Lung (tissue), 11 donors: ENCODE measurements at regions not wholly inside any gene's neighbourhood (a gene's known extent, or its start where the extent isn't known, plus 50 kb on each side); places are given as distances from the start of the nearest gene placed in this dataset.
"Not testable (repeated sequence)": the region's sequence is repeated elsewhere in the genome, so short reads cannot be mapped to it uniquely, and the experiment has no call there.

Experiments used
- ATAC-seq: fragments of 200-7000 bp; cut with Tn5 transposase; one replicate; pipeline ENCODE4 v1.9.1; 2020; ENCODE audit warnings: moderate number of reproducible peaks; ENCODE audit not compliant: insufficient read depth, low FRiP score
- DNase-seq, 3 donors: peaks; one replicate each; pipeline ENCODE4 v3.0.0-alpha.2; 2013 to 2017
- H3K27ac ChIP-seq, 2 donors: one replicate each; pipeline ENCODE4 v1.5.1; 2013; ENCODE audit warnings: mild to moderate bottlenecking in 2 of 2, moderate library complexity in 2 of 2, control low read depth in 1 of 2, inconsistent platforms in 1 of 2, low read depth in 1 of 2, low read length in 1 of 2
- H3K27me3 ChIP-seq, 3 donors: one replicate each; pipeline ENCODE4 v1.5.1; 2013; ENCODE audit warnings: low read length in 2 of 3; ENCODE audit not compliant: control insufficient read depth in 3 of 3, insufficient read depth in 3 of 3
- H3K36me3 ChIP-seq, 4 donors: one replicate each; pipeline ENCODE4 v1.5.1; 2013; ENCODE audit warnings: low read length in 4 of 4, mild to moderate bottlenecking in 1 of 4, moderate library complexity in 1 of 4; ENCODE audit not compliant: control insufficient read depth in 4 of 4, insufficient read depth in 4 of 4
- H3K4me1 ChIP-seq, 5 donors: one replicate each; pipeline ENCODE4 v1.5.1; 2013; ENCODE audit warnings: low read length in 5 of 5, mild to moderate bottlenecking in 2 of 5, moderate library complexity in 1 of 5; ENCODE audit not compliant: control insufficient read depth in 5 of 5, insufficient read depth in 5 of 5
- H3K4me3 ChIP-seq: one replicate; pipeline ENCODE4 v1.5.1; 2013; ENCODE audit warnings: mild to moderate bottlenecking, control low read depth, moderate library complexity
- H3K9ac ChIP-seq, 2 donors: one replicate each; pipeline ENCODE4 v1.5.1; 2013; ENCODE audit warnings: low read length in 2 of 2, control low read depth in 1 of 2; ENCODE audit not compliant: insufficient read depth in 1 of 2
- H3K9me3 ChIP-seq, 4 donors: one replicate each; pipeline ENCODE4 v1.5.1; 2013; ENCODE audit warnings: low read length in 3 of 4, mild to moderate bottlenecking in 1 of 4, moderate library complexity in 1 of 4; ENCODE audit not compliant: control insufficient read depth in 4 of 4, insufficient read depth in 3 of 4
- WGBS, 2 donors: extraction: QIAGEN DNeasy Blood & Tissue Kit; methylation state at CpG; one replicate each; pipeline ENCODE4 v1.1.7; 2013; 5-methylcytosine and 5-hydroxymethylcytosine counted together
- TF ChIP-seq, protein P1 (sequence below): IDR thresholded peaks from 2 replicates; pipeline ENCODE4 v1.5.1; 2012; ENCODE audit warnings: mild to moderate bottlenecking; ENCODE audit errors: control extremely low read depth, extremely low read depth
- donor health status: control.
- donor health status: control.
- donor health status: Bipolar disorder and iron deficiency.
- donor health status: healthy.
- donor health status: DM: yes; HTN: yes; CAD: no.

DNA sequence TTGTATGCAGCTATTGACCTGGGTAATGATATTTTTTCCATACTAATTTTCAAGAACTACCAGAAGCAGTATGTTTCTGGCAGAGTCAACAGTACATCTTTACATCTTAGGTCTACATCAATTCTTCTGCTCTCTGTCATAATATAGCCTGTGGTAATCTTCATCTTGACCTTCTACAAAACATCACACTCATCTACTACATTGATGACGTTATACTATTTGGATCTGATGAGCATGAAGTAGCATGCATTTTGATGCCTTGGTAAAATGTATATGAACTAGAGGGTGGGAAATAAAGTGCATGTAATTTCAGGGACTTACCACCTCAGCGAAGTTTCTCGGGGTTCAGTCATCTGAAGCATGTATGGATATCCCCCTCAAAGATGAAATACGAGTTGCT is 629.7 kb upstream of the SGCD start:
- TF ChIP-seq, protein P1, sequence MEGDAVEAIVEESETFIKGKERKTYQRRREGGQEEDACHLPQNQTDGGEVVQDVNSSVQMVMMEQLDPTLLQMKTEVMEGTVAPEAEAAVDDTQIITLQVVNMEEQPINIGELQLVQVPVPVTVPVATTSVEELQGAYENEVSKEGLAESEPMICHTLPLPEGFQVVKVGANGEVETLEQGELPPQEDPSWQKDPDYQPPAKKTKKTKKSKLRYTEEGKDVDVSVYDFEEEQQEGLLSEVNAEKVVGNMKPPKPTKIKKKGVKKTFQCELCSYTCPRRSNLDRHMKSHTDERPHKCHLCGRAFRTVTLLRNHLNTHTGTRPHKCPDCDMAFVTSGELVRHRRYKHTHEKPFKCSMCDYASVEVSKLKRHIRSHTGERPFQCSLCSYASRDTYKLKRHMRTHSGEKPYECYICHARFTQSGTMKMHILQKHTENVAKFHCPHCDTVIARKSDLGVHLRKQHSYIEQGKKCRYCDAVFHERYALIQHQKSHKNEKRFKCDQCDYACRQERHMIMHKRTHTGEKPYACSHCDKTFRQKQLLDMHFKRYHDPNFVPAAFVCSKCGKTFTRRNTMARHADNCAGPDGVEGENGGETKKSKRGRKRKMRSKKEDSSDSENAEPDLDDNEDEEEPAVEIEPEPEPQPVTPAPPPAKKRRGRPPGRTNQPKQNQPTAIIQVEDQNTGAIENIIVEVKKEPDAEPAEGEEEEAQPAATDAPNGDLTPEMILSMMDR, result no peak
- no peak overlapping the region for H3K9ac ChIP-seq
- DNase-seq, result no peak
- no peaks in the 10 kb centered on the region for H3K36me3 ChIP-seq
- no peaks in the 10 kb centered on the region for H3K27me3 ChIP-seq
- no peak overlapping the region for H3K4me3 ChIP-seq
- WGBS, 2 donors, result 79% methylated on average over 4 of the region's 4 CpGs
- no peaks in the 10 kb centered on the region for H3K4me1 ChIP-seq
- H3K27ac ChIP-seq, result no peak overlapping the region
- peaks cover 0 to 4% (median 2%) of the 10 kb centered on the region in 4 donors for H3K9me3 ChIP-seq
- no peak for ATAC-seq

DNA sequence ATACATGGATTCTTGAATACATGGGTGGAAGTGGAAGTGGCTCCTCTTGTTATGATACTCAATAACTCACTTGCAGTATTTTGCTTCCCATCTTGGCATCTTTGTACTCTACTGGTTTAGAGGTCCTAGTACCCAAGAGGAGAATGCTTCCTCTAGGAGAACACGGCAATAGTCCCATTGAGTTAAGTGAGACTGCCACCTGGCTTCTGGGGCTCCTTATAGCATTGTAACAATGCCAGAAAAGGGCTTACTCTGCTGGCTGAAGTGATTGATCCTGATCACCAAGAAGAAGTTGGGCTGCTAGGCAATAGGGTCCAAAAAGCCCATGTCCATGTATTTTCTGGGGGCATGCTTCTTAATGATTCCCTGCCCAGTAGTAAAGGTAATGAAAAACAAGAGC is 627.6 kb upstream of the SGCD start:
- TF ChIP-seq, protein P1, result no peak

DNA sequence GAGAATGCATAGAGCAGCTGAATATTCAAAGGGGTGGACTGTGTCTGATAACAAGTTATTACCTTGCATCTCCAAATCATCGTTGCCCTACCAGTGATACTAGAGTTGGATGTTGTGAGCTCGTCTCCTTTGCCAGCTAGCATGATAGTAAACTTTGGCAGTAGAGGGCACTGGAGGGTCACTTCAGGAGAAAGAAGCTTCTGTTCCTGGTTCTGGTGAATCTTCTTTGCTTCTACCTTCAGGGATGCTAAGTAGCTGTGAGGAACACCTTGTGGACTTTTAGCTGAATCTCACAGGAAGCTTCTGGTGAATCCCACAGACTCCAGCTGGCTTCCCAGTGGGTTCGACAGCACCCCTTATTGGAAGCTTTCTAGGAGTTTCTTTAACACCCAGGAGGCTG is 626.6 kb upstream of the SGCD start:
- no peak for DNase-seq
- no peak overlapping the region for H3K4me3 ChIP-seq
- no peaks in the 10 kb centered on the region for H3K27me3 ChIP-seq
- no peak overlapping the region for H3K27ac ChIP-seq
- WGBS, 2 donors, result 45 to 49% methylated on average over 3 of the region's 3 CpGs
- TF ChIP-seq, protein P1, result no peak
- no peaks in the 10 kb centered on the region for H3K4me1 ChIP-seq
- ATAC-seq, result no peak
- peaks cover 0 to 4% (median 0%) of the 10 kb centered on the region in 4 donors for H3K9me3 ChIP-seq
- H3K36me3 ChIP-seq, result no peaks in the 10 kb centered on the region
- H3K9ac ChIP-seq, result no peak overlapping the region

More for the DNA sequence above, 627.6 kb upstream of the SGCD start:
- H3K4me3 ChIP-seq, result no peak overlapping the region
- DNase-seq, result no peak
- no peak overlapping the region for H3K27ac ChIP-seq
- H3K36me3 ChIP-seq, result no peaks in the 10 kb centered on the region
- ATAC-seq, result no peak
- H3K9ac ChIP-seq, result no peak overlapping the region
- WGBS, 2 donors, result 71 to 72% methylated on average over 1 of the region's 1 CpG
- H3K27me3 ChIP-seq, result no peaks in the 10 kb centered on the region
- no peaks in the 10 kb centered on the region for H3K4me1 ChIP-seq
- peaks cover 0 to 4% (median 2%) of the 10 kb centered on the region in 4 donors for H3K9me3 ChIP-seq

DNA sequence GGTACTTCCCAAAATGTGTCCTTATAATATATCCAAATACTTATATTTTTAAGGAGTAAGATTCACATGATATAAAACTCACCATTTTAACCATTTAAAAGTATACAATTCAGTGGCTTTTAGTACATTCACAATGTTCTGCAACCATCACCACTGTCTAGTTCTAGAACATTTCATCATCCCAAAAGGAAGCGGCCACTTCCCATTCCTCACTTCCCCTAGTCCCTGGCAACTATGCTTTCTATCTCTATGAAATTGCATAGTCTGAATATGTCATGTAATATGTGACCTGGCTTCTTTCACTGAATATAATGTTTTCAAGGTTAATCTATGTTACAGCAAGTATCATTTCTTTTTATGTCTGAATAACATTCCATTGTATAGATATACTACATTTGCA is 615.1 kb upstream of the SGCD start:
- WGBS, 2 donors, result 50 to 76% methylated on average over 1 of the region's 1 CpG

DNA sequence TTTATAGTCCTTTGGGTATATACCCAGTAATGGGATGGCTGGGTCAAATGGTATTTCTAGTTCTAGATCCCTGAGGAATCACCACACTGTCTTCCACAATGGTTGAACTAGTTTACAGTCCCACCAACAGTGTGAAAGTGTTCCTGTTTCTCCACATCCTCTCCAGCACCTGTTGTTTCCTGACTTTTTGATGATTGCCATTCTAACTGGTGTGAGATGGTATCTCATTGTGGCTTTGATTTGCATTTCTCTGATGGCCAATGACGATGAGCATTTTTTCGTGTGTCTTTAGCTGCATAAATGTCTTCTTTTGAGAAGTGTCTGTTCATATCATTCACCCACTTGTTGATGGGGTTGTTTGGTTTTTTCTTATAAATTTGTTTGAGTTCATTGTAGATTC is 612.5 kb upstream of the SGCD start:
- ATAC-seq, H3K4me3 ChIP-seq: not testable (repeated sequence)
- WGBS, 2 donors, result 53 to 78% methylated on average over 2 of the region's 2 CpGs

More for the DNA sequence above, 615.1 kb upstream of the SGCD start:
- Histone ChIP-seq H3K9me3 (no peaks in the 10 kb centered on the region), H3K4me1 (no peaks in the 10 kb centered on the region), H3K27me3 (no peaks in the 10 kb centered on the region), H3K36me3 (no peaks in the 10 kb centered on the region), H3K9ac (no peak overlapping the region), H3K4me3 (no peak overlapping the region), H3K27ac (no peak overlapping the region)
- TF ChIP-seq, protein P1, result no peak
- ATAC-seq (no peak), DNase-seq (no peak)

More for the DNA sequence above, 612.5 kb upstream of the SGCD start:
- not testable (repeated sequence) for H3K9ac ChIP-seq, H3K9me3 ChIP-seq, H3K27me3 ChIP-seq, H3K4me1 ChIP-seq, H3K27ac ChIP-seq, H3K36me3 ChIP-seq, DNase-seq
